RPMI8226 (cell line): ENCODE measurements at regions not wholly inside any gene's neighbourhood (a gene's known extent, or its start where the extent isn't known, plus 50 kb on each side); places are given as distances from the start of the nearest gene placed in this dataset.
A peak's percentile ranks its signal among the peaks of the same experiment; 100 is the strongest.
"Not testable (repeated sequence)": the region's sequence is repeated elsewhere in the genome, so short reads cannot be mapped to it uniquely, and the experiment has no call there.

ENCODE experiments used
- DNase-seq: peaks from one replicate; pipeline ENCODE4 v3.0.0-alpha.2; 2015

GRCh38 chr9:87049929-87050608 lies 102.8 kb upstream of the GAS1 start:
- DNase-seq: not testable (repeated sequence)

GRCh38 chr9:87054999-87055686 lies 107.8 kb upstream of the GAS1 start:
- no peak for DNase-seq

- DNase-seq: no peak
Observed at GRCh38 chr9:87059772-87060171, 112.5 kb upstream of the GAS1 start.

- DNase-seq: no peak
Observed at GRCh38 chr9:87062746-87063145, 115.4 kb upstream of the GAS1 start.

GRCh38 chr9:87063246-87063645 lies 115.9 kb upstream of the GAS1 start:
- DNase-seq: no peak

- DNase-seq: no peak
Observed at GRCh38 chr9:87063871-87064270, 116.6 kb upstream of the GAS1 start.

GRCh38 chr9:87064311-87064710 lies 117.0 kb upstream of the GAS1 start:
- no peak for DNase-seq

GRCh38 chr9:87065981-87066380 lies 118.7 kb upstream of the GAS1 start:
- no peak for DNase-seq

GRCh38 chr9:87067426-87067825 lies 120.1 kb upstream of the GAS1 start:
- no peak for DNase-seq

GRCh38 chr9:87068177-87068840 lies 121.0 kb upstream of the GAS1 start:
- DNase-seq: no peak

GRCh38 chr9:87069690-87070089 lies 122.4 kb upstream of the GAS1 start:
- no peak for DNase-seq

- DNase-seq: no peak
Observed at GRCh38 chr9:87070336-87070735, 123.0 kb upstream of the GAS1 start.

GRCh38 chr9:87071473-87071872 lies 124.2 kb upstream of the GAS1 start:
- DNase-seq: no peak

- DNase-seq: no peak
Observed at GRCh38 chr9:87073692-87074091, 126.4 kb upstream of the GAS1 start.

GRCh38 chr9:87075537-87075936 lies 128.2 kb upstream of the GAS1 start:
- no peak for DNase-seq

- DNase-seq: no peak
Observed at GRCh38 chr9:87076825-87077224, 129.5 kb upstream of the GAS1 start.

GRCh38 chr9:87077986-87078385 lies 130.7 kb upstream of the GAS1 start:
- DNase-seq: no peak

GRCh38 chr9:87080512-87081264 lies 133.4 kb upstream of the GAS1 start:
- peak; percentile 22 for DNase-seq

- no peak for DNase-seq
Observed at GRCh38 chr9:87081503-87081902, 134.2 kb upstream of the GAS1 start.

- DNase-seq: no peak
Observed at GRCh38 chr9:87083986-87084385, 136.7 kb upstream of the GAS1 start.

- DNase-seq: no peak
Observed at GRCh38 chr9:87084407-87084806, 137.1 kb upstream of the GAS1 start.

- DNase-seq: no peak
Observed at GRCh38 chr9:87085073-87085472, 137.8 kb upstream of the GAS1 start.

GRCh38 chr9:87085521-87085920 lies 138.2 kb upstream of the GAS1 start:
- no peak for DNase-seq
